GM21447 (cell line): ENCODE measurements at regions not wholly inside any gene's neighbourhood (a gene's known extent, or its start where the extent isn't known, plus 50 kb on each side); places are given as distances from the start of the nearest gene placed in this dataset.

Experiments used
- ATAC-seq: cut with Tn5 transposase; IDR thresholded peaks from one replicate; pipeline ENCODE4 v1.9.1; 2021; ENCODE audit not compliant: unreplicated experiment

DNA sequence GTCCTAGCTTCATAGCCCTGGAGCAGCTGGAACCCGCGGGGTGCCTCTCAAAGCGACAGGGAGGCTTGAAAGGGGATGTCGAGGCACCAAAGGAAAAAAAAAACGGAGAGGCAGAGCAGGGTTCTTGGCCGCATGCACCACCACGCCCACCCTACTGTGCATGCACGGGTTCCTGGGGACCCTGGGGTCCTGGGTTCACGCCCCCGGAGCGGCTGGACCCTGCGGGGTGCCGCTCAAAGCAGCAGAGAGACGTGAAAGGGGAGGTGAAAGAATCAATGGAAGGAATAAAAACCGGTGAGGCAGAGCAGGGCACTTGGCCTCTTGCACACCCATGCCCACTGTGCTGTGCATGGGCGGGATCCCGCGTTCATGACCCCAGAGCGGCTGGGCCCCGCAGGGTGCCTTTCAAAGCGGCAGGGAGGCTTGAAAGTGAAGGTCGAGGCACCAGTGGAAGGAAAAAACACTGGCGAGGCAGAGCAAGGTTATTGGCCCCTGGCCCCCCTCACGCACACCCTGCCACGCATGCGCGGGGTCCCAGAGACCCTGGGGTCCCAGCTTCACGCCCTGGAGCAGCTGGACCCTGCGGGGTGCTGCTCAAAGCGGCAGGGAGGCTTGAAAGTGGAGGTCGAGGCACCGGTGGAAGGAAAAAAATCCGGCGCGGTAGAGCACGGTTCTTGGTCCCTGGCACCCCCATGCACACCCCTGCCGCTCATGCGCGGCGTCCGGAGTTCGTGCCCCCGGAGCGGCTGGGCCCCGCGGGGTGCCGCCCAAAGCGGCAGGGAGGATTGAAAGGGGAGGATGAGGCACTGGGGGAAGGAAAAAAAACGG, 318.5 kb downstream of the ALG10 start:
- no peak for ATAC-seq

DNA sequence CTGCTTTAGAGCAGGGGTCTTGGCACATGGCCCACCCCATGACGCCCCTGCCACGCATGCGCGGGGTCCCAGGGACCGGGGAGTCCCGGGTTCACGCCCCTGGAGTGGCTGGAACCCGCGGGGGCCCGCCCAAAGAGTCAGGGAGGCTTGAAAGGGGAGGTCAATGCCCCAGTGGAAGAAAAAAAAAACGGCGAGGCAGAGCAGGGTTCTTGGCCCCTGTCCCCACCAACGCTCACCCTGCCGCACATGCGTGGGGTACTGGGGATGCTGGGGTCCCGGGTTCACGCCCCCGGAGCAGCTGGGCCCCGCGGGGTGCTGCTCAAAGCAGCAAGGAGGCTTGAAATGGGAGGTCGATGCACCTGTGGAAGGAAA, 319.1 kb downstream of the ALG10 start:
- no peak for ATAC-seq

DNA sequence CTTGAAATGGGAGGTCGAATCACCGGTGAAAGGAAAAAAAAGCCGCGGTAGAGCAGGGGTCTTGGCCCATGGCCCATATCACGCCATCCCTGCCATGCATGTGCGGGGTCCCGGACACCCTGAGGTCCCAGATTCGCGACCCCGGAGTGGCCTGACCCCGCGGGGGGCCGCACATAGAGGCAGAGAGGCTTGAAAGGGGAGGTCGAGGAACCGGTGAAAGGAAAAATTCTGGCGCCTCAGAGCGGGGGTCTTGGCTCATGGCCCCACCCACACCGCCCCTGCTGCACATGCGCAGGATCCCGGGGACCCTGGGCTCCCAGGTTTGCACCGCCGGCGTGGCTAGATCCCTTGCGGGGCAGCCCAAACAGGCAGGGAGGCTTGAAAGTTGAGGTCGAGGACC, 319.8 kb downstream of the ALG10 start:
- no peak for ATAC-seq

DNA sequence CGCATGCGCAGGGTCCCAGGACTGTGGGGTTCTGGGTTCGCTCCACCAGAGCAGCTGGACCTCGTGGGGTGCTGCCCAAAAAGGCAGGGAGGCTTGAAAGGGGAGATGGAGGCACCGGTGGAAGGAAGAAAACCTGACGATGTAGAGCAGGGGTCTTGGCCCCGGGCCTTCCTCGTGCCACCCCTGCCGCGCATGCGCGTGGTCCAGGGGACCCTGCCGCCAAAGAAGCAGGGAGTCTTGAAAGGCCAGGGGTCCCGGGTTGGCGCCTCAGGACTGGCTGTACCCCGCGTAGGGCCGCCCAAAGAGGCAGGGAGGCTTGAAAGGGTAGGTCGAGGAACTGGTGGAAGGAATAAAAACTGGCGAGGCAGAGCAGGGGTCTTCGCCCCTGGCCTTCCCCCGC, 321.0 kb downstream of the ALG10 start:
- no peak for ATAC-seq

- no peak for ATAC-seq
These were observed 321.5 kb downstream of the ALG10 start for GRCh38 chr12:34343766-34344165.

GRCh38 chr12:34344851-34345522, 322.7 kb downstream of the ALG10 start:
- no peak for ATAC-seq

GRCh38 chr12:34345801-34346200, 323.5 kb downstream of the ALG10 start:
- ATAC-seq = no peak

GRCh38 chr12:34346372-34347034, 324.2 kb downstream of the ALG10 start:
- no peak for ATAC-seq

DNA sequence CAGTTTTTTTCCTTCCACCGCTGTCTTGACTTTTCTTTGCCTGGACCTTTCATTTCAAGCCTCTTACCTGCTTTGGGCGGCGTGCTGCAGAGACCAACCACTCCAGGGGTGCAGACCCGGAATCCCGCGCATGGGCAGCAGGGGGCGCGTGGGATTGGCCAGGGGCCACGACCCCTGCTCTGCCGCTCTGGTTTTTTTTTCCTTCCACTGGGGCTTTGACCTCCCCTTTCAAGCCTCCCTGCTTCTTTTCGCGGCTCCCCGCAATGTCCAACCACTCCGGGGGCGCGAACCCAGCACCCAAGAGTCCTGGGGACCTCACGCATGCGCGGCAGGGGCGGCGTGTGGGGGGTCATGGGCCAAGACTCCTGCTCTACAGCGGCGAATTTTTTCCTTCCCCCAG, 325.1 kb downstream of the ALG10 start:
- ATAC-seq = no peak

DNA sequence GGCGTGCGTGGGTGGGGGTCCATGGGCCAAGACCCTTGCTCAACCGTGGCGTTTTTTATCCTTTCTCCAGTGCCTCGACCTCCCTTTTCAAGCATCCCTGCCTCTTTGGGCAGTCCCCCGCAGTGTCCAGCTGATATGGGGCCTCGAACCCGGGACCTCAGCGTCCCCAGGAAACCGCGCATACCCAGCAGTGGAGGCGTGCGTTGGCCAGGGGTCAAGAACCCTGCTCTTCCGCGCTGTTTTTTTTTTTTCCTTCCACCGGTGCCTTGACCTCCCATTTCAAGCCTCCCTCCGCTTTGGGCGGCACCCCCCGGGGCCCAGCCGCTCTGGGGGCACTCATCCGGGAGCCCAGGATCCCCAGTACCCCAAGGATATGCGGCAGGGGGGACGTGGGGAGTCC, 325.8 kb downstream of the ALG10 start:
- no peak for ATAC-seq

- ATAC-seq = no peak
These were observed 326.8 kb downstream of the ALG10 start for GRCh38 chr12:34348836-34349672.

GRCh38 chr12:34349673-34349961, 327.3 kb downstream of the ALG10 start:
- no peak for ATAC-seq

DNA sequence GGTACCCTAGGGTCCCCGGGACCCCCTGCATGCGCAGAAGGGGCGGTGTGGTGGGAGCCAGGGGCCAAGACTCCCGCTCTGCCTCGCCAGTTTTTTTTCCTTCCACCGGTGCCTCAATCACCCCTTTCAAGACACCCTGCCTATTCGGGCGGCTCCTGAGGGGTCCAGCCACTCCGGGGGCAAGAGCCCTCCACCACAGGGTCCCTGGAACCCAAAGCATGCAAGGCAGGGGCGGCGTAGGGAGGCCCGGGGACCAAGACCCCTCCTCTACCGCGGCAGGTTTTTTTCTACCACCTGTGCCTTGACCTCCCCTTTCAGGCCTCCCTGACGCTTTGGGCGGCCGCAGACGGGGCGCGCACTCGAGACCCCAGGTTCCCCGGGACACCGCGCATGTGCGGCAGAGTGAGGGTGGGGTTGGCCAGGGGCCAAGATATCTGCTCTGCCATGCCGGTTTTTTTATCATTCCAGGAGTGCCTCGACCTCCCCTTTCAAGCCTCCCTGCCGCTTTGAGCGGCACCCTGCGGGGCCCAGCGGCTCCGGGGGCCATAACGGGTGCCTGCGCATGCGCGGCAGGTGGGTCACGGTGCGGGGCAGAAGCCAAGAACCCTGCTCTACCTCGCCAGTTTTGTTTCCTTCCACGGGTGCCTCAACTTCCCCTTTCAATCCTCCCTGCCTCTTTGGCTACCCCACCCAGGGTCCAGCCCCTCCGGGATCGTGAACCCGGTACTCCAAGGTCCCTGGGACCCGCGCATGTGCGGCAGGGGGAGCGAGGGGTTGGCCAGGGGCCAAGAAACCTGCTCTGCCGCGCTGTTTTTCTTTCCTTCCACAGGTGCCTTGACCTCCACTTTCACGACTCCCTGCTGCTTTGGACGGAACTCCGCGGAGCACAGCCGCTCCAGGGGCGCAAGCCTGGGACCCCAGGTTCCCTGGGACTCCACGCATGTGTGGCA, 328.1 kb downstream of the ALG10 start:
- no peak for ATAC-seq

- no peak for ATAC-seq
These were observed 329.8 kb downstream of the ALG10 start for GRCh38 chr12:34352098-34352497.

- no peak for ATAC-seq
These were observed 332.2 kb downstream of the ALG10 start for GRCh38 chr12:34354239-34355200.

DNA sequence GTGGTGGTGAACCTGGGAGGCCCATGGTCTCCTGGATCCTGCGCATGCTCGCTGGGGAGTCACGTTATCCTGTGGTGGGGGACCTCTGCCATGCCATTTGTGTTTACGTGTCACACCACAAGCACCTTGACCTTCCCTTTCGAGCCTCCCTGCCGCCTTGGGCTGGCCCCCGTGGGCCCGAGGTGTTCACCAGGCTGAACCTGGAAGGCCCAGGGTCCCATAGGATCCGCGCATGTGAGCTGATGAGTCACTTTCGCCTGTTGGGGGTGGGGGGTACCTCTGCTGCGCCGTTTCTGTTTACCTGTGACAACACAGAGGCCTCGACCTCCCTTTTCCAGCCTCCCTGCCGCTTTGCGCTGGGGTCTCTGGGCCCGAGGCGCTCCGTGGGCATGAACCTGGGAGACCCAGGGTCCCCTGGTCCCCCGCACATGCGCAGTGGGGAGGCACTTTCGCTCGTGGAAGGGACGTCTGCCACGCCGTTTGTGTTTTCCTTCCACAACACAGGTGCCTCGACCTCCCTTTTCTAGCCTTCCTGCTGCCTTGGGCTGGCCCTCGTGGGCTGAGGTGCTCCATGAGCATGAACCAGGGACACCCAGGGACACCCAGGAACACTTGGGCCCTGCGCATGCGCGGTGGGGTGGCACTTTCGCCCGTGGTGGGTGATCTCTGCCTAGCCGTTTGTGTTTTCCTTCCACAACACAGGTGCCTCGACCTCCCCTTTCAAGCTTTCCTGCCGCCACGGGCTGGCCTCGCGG, 334.1 kb downstream of the ALG10 start:
- ATAC-seq = no peak

- ATAC-seq = no peak
These were observed 335.5 kb downstream of the ALG10 start for GRCh38 chr12:34357791-34358190.

GRCh38 chr12:34358198-34358597, 335.9 kb downstream of the ALG10 start:
- ATAC-seq = no peak
